HepG2 (cell line): ENCODE measurements at regions not wholly inside any gene's neighbourhood (a gene's known extent, or its start where the extent isn't known, plus 50 kb on each side); places are given as distances from the start of the nearest gene placed in this dataset.

Experiments used
- ATAC-seq: fragments of 200-7000 bp; cut with Tn5 transposase; 3 replicates; pipeline ENCODE4 v1.9.1; 2020; ENCODE audit warnings: mild to moderate bottlenecking, moderate library complexity
- BruUV-seq: library from RNA; stranded (reverse); fragments of 400-500 nt; replicated peaks from 2 replicates; lab custom pipeline; 2021; lab: Mats Ljungman, UMichigan
- CTCF ChIA-PET: fragments of 300-600 bp; formaldehyde crosslinking; extraction: SDS; loops from one replicate; lab custom pipeline; 2021; ENCODE audit warnings: low total read pairs, inconsistent platforms, low intra/inter-chr PET ratio; lab: Yijun Ruan, JAX
- POLR2A ChIA-PET: fragments of 350-600 bp; sonication (Branson Sonifier 250); formaldehyde crosslinking; loops from one replicate; lab custom pipeline; 2020; ENCODE audit warnings: antibody characterized with exemption, inconsistent platforms; lab: Yijun Ruan, JAX
- DNase-seq: peaks from one replicate; pipeline ENCODE4 v3.0.0-alpha.2; 2015; ENCODE audit warnings: low spot score
- FAIRE-seq: peaks from 3 replicates; lab custom pipeline; 2011; peaks lifted over from hg19 to GRCh38; lab: Jason Lieb, UNC
- H2AFZ ChIP-seq: one replicate; pipeline ENCODE4 v1.6.1; 2011; ENCODE audit warnings: low read length, inconsistent platforms
- H3K27ac ChIP-seq: fragments of 300-600 bp; 3 replicates; pipeline ENCODE4 v1.8.0; 2011; ENCODE audit warnings: mixed run types, mild to moderate bottlenecking, mixed read lengths, low read length, inconsistent platforms; ENCODE audit not compliant: insufficient read depth; ENCODE audit errors: extremely low read length
- H3K27me3 ChIP-seq, 2 experiments: fragments of 200-600 bp in 1 of 2; 2 replicates in 1 of 2; 3 replicates in 1 of 2; pipeline versions ENCODE4 v1.6.0 to v1.8.0; 2011; ENCODE audit warnings: low read length in 2 of 2, mild to moderate bottlenecking in 2 of 2, moderate library complexity in 2 of 2, inconsistent platforms in 1 of 2; ENCODE audit not compliant: insufficient read depth in 2 of 2, control insufficient read depth in 1 of 2
- H3K36me3 ChIP-seq, 2 experiments: fragments of 200-600 bp in 1 of 2; replicated peaks in 1 of 2; 2 replicates in 1 of 2; 3 replicates in 1 of 2; pipeline versions ENCODE4 v1.5.1 to v1.8.0; 2011; ENCODE audit warnings: low read length in 2 of 2, inconsistent platforms in 1 of 2; ENCODE audit not compliant: insufficient read depth in 2 of 2, control insufficient read depth in 1 of 2
- H3K4me1 ChIP-seq: 2 replicates; pipeline ENCODE4 v1.5.1; 2012; ENCODE audit warnings: low read length, inconsistent platforms; ENCODE audit not compliant: insufficient read depth
- H3K4me2 ChIP-seq: 2 replicates; pipeline ENCODE4 v1.6.0; 2011; ENCODE audit warnings: low read depth, low read length, inconsistent platforms
- H3K4me3 ChIP-seq, 3 experiments: fragments of 200-600 bp in 1 of 3; sonication (generic), shearing (Covaris generic) in 1 of 3; replicated peaks in 1 of 3; 2 replicates each; pipeline ENCODE4 v1.5.1; 2011 to 2016; ENCODE audit warnings: low read length in 3 of 3, inconsistent platforms in 2 of 3, low read depth in 2 of 3, mild to moderate bottlenecking in 2 of 3, control low read depth in 1 of 3, mixed read lengths in 1 of 3; ENCODE audit not compliant: insufficient read depth in 1 of 3
- H3K79me2 ChIP-seq: one replicate; pipeline ENCODE4 v1.6.1; 2011; ENCODE audit warnings: low read length, inconsistent platforms; ENCODE audit not compliant: insufficient read depth
- H3K9ac ChIP-seq: 2 replicates; pipeline ENCODE4 v1.6.0; 2011; ENCODE audit warnings: mild to moderate bottlenecking, low read depth, low read length, inconsistent platforms; ENCODE audit not compliant: insufficient read depth
- H3K9me3 ChIP-seq: 2 replicates; pipeline ENCODE4 v1.5.1; 2012; ENCODE audit warnings: mild to moderate bottlenecking, low read length
- H4K20me1 ChIP-seq: 2 replicates; pipeline ENCODE4 v1.6.0; 2011; ENCODE audit warnings: inconsistent platforms, mild to moderate bottlenecking, low read length, moderate library complexity; ENCODE audit not compliant: insufficient read depth
- CAMTA2 ChIP-seq: sonication (generic); formaldehyde crosslinking; IDR thresholded peaks from 2 replicates; pipeline ENCODE4 v1.4.0; 2020; ENCODE audit warnings: mild to moderate bottlenecking, missing genetic modification reagents, borderline replicate concordance
- FOSL2 ChIP-seq: sonication (generic); formaldehyde crosslinking; IDR thresholded peaks from 2 replicates; pipeline ENCODE4 v1.4.0; 2020; ENCODE audit warnings: missing genetic modification reagents
- HINFP ChIP-seq: sonication (generic); formaldehyde crosslinking; IDR thresholded peaks from 2 replicates; pipeline ENCODE4 v1.4.0; 2020; ENCODE audit warnings: low read depth, mild to moderate bottlenecking, missing genetic modification reagents
- KLF12 ChIP-seq: sonication (generic); formaldehyde crosslinking; IDR thresholded peaks from 2 replicates; pipeline ENCODE4 v1.4.0; 2020; ENCODE audit warnings: missing genetic modification reagents, borderline replicate concordance
- KLF16 ChIP-seq, 2 experiments: sonication (generic) in 1 of 2; formaldehyde crosslinking in 1 of 2; IDR thresholded peaks; 2 replicates each; pipeline versions ENCODE4 v1.6.1 to v1.8.0; 2016 to 2023; ENCODE audit warnings: missing genetic modification reagents in 2 of 2, missing compliant biosample characterization in 1 of 2
- MAZ ChIP-seq, 2 experiments: sonication (generic) in 1 of 2; formaldehyde crosslinking in 1 of 2; IDR thresholded peaks; 2 replicates each; pipeline versions ENCODE4 v1.5.0 to v1.6.1; 2012 to 2020; ENCODE audit warnings: low read depth in 2 of 2, mild to moderate bottlenecking in 2 of 2, borderline replicate concordance in 1 of 2, improper control_type of control experiment in 1 of 2, low read length in 1 of 2, missing genetic modification reagents in 1 of 2, moderate library complexity in 1 of 2
- PAWR ChIP-seq: sonication (generic); formaldehyde crosslinking; IDR thresholded peaks from 2 replicates; pipeline ENCODE4 v1.4.0; 2020; ENCODE audit warnings: missing genetic modification reagents, mild to moderate bottlenecking, borderline replicate concordance
- RNF219 ChIP-seq: sonication (generic); formaldehyde crosslinking; IDR thresholded peaks from 2 replicates; pipeline ENCODE4 v1.5.0; 2020; ENCODE audit warnings: mild to moderate bottlenecking, missing genetic modification reagents
- SALL1 ChIP-seq: sonication (generic); formaldehyde crosslinking; IDR thresholded peaks from 2 replicates; pipeline ENCODE4 v1.8.0; 2022; ENCODE audit warnings: mild to moderate bottlenecking, missing genetic modification reagents
- SMAD3 ChIP-seq: sonication (generic); formaldehyde crosslinking; IDR thresholded peaks from 2 replicates; pipeline ENCODE4 v1.4.0; 2020; ENCODE audit warnings: missing genetic modification reagents
- SP4 ChIP-seq: sonication (generic); formaldehyde crosslinking; IDR thresholded peaks from 2 replicates; pipeline ENCODE4 v1.8.1; 2023; ENCODE audit warnings: mild to moderate bottlenecking, missing genetic modification reagents
- SRSF1 ChIP-seq: fragments of 200-400 bp; formaldehyde crosslinking; optimal IDR thresholded peaks from 2 replicates; pipeline ENCODE3; 2017; ENCODE audit warnings: mild to moderate bottlenecking, low read depth, low read length, moderate library complexity
- THRA ChIP-seq: sonication (generic); formaldehyde crosslinking; IDR thresholded peaks from 2 replicates; pipeline ENCODE4 v1.4.0; 2020; ENCODE audit warnings: missing genetic modification reagents, borderline replicate concordance
- ZBTB38 ChIP-seq: sonication (generic); formaldehyde crosslinking; IDR thresholded peaks from 2 replicates; pipeline ENCODE4 v1.5.1; 2020; ENCODE audit warnings: mild to moderate bottlenecking, missing genetic modification reagents
- ZNF512B ChIP-seq: sonication (generic); formaldehyde crosslinking; IDR thresholded peaks from 2 replicates; pipeline ENCODE4 v1.5.1; 2020; ENCODE audit warnings: missing genetic modification reagents, mild to moderate bottlenecking, borderline replicate concordance
- ZNF547 ChIP-seq: sonication (generic); formaldehyde crosslinking; IDR thresholded peaks from 2 replicates; pipeline ENCODE4 v1.5.1; 2020; ENCODE audit warnings: mild to moderate bottlenecking, missing genetic modification reagents
- ZNF557 ChIP-seq: sonication (generic); formaldehyde crosslinking; IDR thresholded peaks from 2 replicates; pipeline ENCODE4 v1.4.0; 2020; ENCODE audit warnings: missing genetic modification reagents
- ZNF563 ChIP-seq: sonication (generic); formaldehyde crosslinking; IDR thresholded peaks from 2 replicates; pipeline ENCODE4 v1.8.0; 2022; ENCODE audit warnings: mild to moderate bottlenecking, moderate library complexity, missing genetic modification reagents
- WGBS: methylation state at CpG from one replicate; pipeline ENCODE4 v1.1.6; 2017; ENCODE audit warnings: low lambda C conversion rate; 5-methylcytosine and 5-hydroxymethylcytosine counted together
- in situ Hi-C: cut with HindIII; loops from 2 replicates; pipeline ENCODE4 v1.10.0; 2017; ENCODE audit warnings: low pct_unique_long_range_greater_than_20kb; ENCODE audit not compliant: extremely low pct_ligation_motif_present
- intact Hi-C: fragments of 100-400 bp; cut with micrococcal nuclease; formaldehyde crosslinking; loops from one replicate; pipeline ENCODE4 v1.10.0; 2022; ENCODE audit not compliant: unreplicated experiment

GRCh38 chr2:14690926-14691325, 58.4 kb downstream of the LRATD1 start:
- in situ Hi-C loops (no loop called here), intact Hi-C loops (no loop called here)
- 28% methylated on average over 4 of the region's 4 CpGs for WGBS
- FAIRE-seq: no peak
- Histone ChIP-seq H3K9ac (no peak overlapping the region), H3K9me3 (peaks cover 26% of the 10 kb centered on the region; the same call in 1 of the 2 replicates), H3K4me2 (no peak overlapping the region), H3K4me3 (no peak overlapping the region), H4K20me1 (no peaks in the 10 kb centered on the region), H3K4me1 (0 out of 2 replicates have a peak, but pooled peaks cover 9% of the 10 kb centered on the region), H2AFZ (no peak overlapping the region), H3K36me3 (no peaks in the 10 kb centered on the region), H3K79me2 (no peaks in the 10 kb centered on the region), H3K27me3 (no peaks in the 10 kb centered on the region), H3K27ac (no peak overlapping the region)
- no peak for DNase-seq
- no TSS peak for BruUV-seq
- ChIA-PET CTCF (no interaction called here), POLR2A (no interaction called here)
- no peak for ATAC-seq
- TF ChIP-seq FOSL2 (no peak), ZNF512B (CRISPR knock-in tag) (no peak), SMAD3 (CRISPR knock-in tag) (no peak), ZNF557 (CRISPR knock-in tag) (no peak), MAZ (IDR thresholded peaks at IDR 0.05; ENCODE audit: borderline replicate concordance, low read depth, low read length) (no peak), MAZ (CRISPR knock-in tag; IDR thresholded peaks at IDR 0.05; ENCODE audit: low read depth) (no peak), SALL1 (CRISPR knock-in tag) (no peak), KLF12 (CRISPR knock-in tag) (no peak), KLF16 (CRISPR knock-in tag; IDR thresholded peaks at IDR 0.05) (no peak), THRA (CRISPR knock-in tag) (no peak), CAMTA2 (CRISPR knock-in tag) (no peak), ZNF563 (CRISPR knock-in tag) (no peak), HINFP (no peak), SP4 (CRISPR knock-in tag) (no peak), ZNF547 (CRISPR knock-in tag) (no peak), ZBTB38 (CRISPR knock-in tag) (no peak), SRSF1 (no peak), PAWR (no peak), RNF219 (CRISPR knock-in tag) (no peak)
